GM06990 (cell line): ENCODE measurements at regions not wholly inside any gene's neighbourhood (a gene's known extent, or its start where the extent isn't known, plus 50 kb on each side); places are given as distances from the start of the nearest gene placed in this dataset.

Experiments used
- DNase-seq: peaks from one replicate; pipeline ENCODE4 v3.0.0-alpha.2; 2011; ENCODE audit not compliant: insufficient read length; ENCODE audit errors: extremely low read depth
- H3K27me3 ChIP-seq: replicated peaks from 2 replicates; pipeline ENCODE4 v1.6.0; 2011; ENCODE audit warnings: low read length; ENCODE audit not compliant: control insufficient read depth, insufficient read depth
- H3K36me3 ChIP-seq: 2 replicates; pipeline ENCODE4 v1.5.1; 2011; ENCODE audit warnings: low read length; ENCODE audit not compliant: control insufficient read depth, insufficient read depth
- H3K4me3 ChIP-seq: replicated peaks from 2 replicates; pipeline ENCODE4 v1.5.1; 2011; ENCODE audit warnings: low read depth, mild to moderate bottlenecking, control low read depth, low read length
- CTCF ChIP-seq: IDR thresholded peaks from 2 replicates; pipeline ENCODE4 v1.5.1; 2011; ENCODE audit warnings: low read length, control low read depth, mild to moderate bottlenecking, inconsistent platforms; ENCODE audit not compliant: insufficient read depth, poor library complexity, severe bottlenecking

GRCh38 chr5:153891394-153891793 lies 147.3 kb downstream of the FAM114A2 start:
- Histone ChIP-seq H3K36me3 (no peaks in the 10 kb centered on the region), H3K4me3 (no peak overlapping the region), H3K27me3 (no peaks in the 10 kb centered on the region)
- no peak for DNase-seq
- no peak for TF ChIP-seq CTCF

GRCh38 chr5:153888781-153889180 lies 149.9 kb downstream of the FAM114A2 start:
- Histone ChIP-seq H3K4me3 (no peak overlapping the region), H3K27me3 (no peaks in the 10 kb centered on the region), H3K36me3 (no peaks in the 10 kb centered on the region)
- DNase-seq: no peak
- TF ChIP-seq CTCF: no peak

- Histone ChIP-seq H3K36me3 (no peaks in the 10 kb centered on the region), H3K27me3 (no peaks in the 10 kb centered on the region), H3K4me3 (no peak overlapping the region)
- TF ChIP-seq CTCF: no peak
- no peak for DNase-seq
These were observed 153.6 kb downstream of the FAM114A2 start for GRCh38 chr5:153885141-153885540.

- no peak overlapping the region for H3K4me3 ChIP-seq
- TF ChIP-seq CTCF: no peak
- no peaks in the 10 kb centered on the region for H3K36me3 ChIP-seq
- no peaks in the 10 kb centered on the region for H3K27me3 ChIP-seq
- DNase-seq: no peak
These were observed 154.1 kb downstream of the FAM114A2 start for GRCh38 chr5:153884612-153884957.

- TF ChIP-seq CTCF: no peak
- no peaks in the 10 kb centered on the region for H3K27me3 ChIP-seq
These were observed 154.7 kb downstream of the FAM114A2 start for GRCh38 chr5:153883854-153884611.

GRCh38 chr5:153881687-153882086 lies 157.0 kb downstream of the FAM114A2 start:
- Histone ChIP-seq H3K36me3 (no peaks in the 10 kb centered on the region), H3K4me3 (no peak overlapping the region), H3K27me3 (no peaks in the 10 kb centered on the region)
- no peak for TF ChIP-seq CTCF
- DNase-seq: no peak

More at GRCh38 chr5:153883854-153884611, 154.7 kb downstream of the FAM114A2 start:
- no peak for DNase-seq
- H3K4me3 ChIP-seq: no peak overlapping the region
- H3K36me3 ChIP-seq: no peaks in the 10 kb centered on the region
